ENCODE measurements at regions not wholly inside any gene's neighbourhood (a gene's known extent, or its start where the extent isn't known, plus 50 kb on each side); places are given as distances from the start of the nearest gene placed in this dataset.

- Mint-ChIP-seq H3K36me3 (ENCODE audit: low read depth) (no peaks in the 10 kb centered on the region), H3K4me1 (ENCODE audit: low read depth) (no peaks in the 10 kb centered on the region)
These were observed 357.4 kb upstream of the PRICKLE1 start for GRCh38 chr12:42946871-42947381.

GRCh38 chr12:42945927-42946326, 356.4 kb upstream of the PRICKLE1 start:
- H3K27me3 Mint-ChIP-seq, result no peaks in the 10 kb centered on the region
- H3K4me1 Mint-ChIP-seq (ENCODE audit: low read depth), result no peaks in the 10 kb centered on the region
- intact Hi-C loops (cut with micrococcal nuclease), result no loop called here
- peaks cover 55% of the 10 kb centered on the region for H3K9me3 Mint-ChIP-seq
- no peaks in the 10 kb centered on the region for H3K36me3 Mint-ChIP-seq (ENCODE audit: low read depth)
- H3K27ac Mint-ChIP-seq, result no peak overlapping the region
- no peak overlapping the region for H3K4me3 Mint-ChIP-seq

More at GRCh38 chr12:42946871-42947381, 357.4 kb upstream of the PRICKLE1 start:
- no peak overlapping the region for H3K27ac Mint-ChIP-seq
- intact Hi-C loops (cut with micrococcal nuclease), result no loop called here
- peaks cover 55% of the 10 kb centered on the region for H3K9me3 Mint-ChIP-seq
- H3K27me3 Mint-ChIP-seq, result no peaks in the 10 kb centered on the region
- no peak overlapping the region for H3K4me3 Mint-ChIP-seq

- intact Hi-C loops (cut with micrococcal nuclease), result no loop called here
- H3K36me3 Mint-ChIP-seq (ENCODE audit: low read depth), result no peaks in the 10 kb centered on the region
- no peak overlapping the region for H3K4me3 Mint-ChIP-seq
- H3K27me3 Mint-ChIP-seq, result no peaks in the 10 kb centered on the region
- H3K4me1 Mint-ChIP-seq (ENCODE audit: low read depth), result no peaks in the 10 kb centered on the region
- H3K27ac Mint-ChIP-seq, result no peak overlapping the region
- H3K9me3 Mint-ChIP-seq, result peaks cover 60% of the 10 kb centered on the region
These were observed 355.0 kb upstream of the PRICKLE1 start for GRCh38 chr12:42944516-42944915.

- H3K36me3 Mint-ChIP-seq (ENCODE audit: low read depth), result no peaks in the 10 kb centered on the region
- H3K4me3 Mint-ChIP-seq, result no peak overlapping the region
- no peaks in the 10 kb centered on the region for H3K27me3 Mint-ChIP-seq
- no peak overlapping the region for H3K27ac Mint-ChIP-seq
- peaks cover 54% of the 10 kb centered on the region for H3K9me3 Mint-ChIP-seq
- H3K4me1 Mint-ChIP-seq (ENCODE audit: low read depth), result no peaks in the 10 kb centered on the region
- intact Hi-C loops (cut with micrococcal nuclease), result no loop called here
These were observed 347.4 kb upstream of the PRICKLE1 start for GRCh38 chr12:42936991-42937390.

GRCh38 chr12:42936260-42936659, 346.7 kb upstream of the PRICKLE1 start:
- H3K4me1 Mint-ChIP-seq (ENCODE audit: low read depth), result no peaks in the 10 kb centered on the region
- H3K27ac Mint-ChIP-seq, result no peak overlapping the region
- no peaks in the 10 kb centered on the region for H3K36me3 Mint-ChIP-seq (ENCODE audit: low read depth)
- peaks cover 47% of the 10 kb centered on the region for H3K9me3 Mint-ChIP-seq
- H3K27me3 Mint-ChIP-seq, result no peaks in the 10 kb centered on the region
- intact Hi-C loops (cut with micrococcal nuclease), result no loop called here
- H3K4me3 Mint-ChIP-seq, result no peak overlapping the region

- peaks cover 42% of the 10 kb centered on the region for H3K9me3 Mint-ChIP-seq
- H3K36me3 Mint-ChIP-seq (ENCODE audit: low read depth), result no peaks in the 10 kb centered on the region
- H3K27me3 Mint-ChIP-seq, result no peaks in the 10 kb centered on the region
- intact Hi-C loops (cut with micrococcal nuclease), result no loop called here
- no peaks in the 10 kb centered on the region for H3K4me1 Mint-ChIP-seq (ENCODE audit: low read depth)
- no peak overlapping the region for H3K4me3 Mint-ChIP-seq
- no peak overlapping the region for H3K27ac Mint-ChIP-seq
These were observed 346.2 kb upstream of the PRICKLE1 start for GRCh38 chr12:42935756-42936155.

GRCh38 chr12:42935090-42935489, 345.5 kb upstream of the PRICKLE1 start:
- Mint-ChIP-seq H3K4me3 (no peak overlapping the region), H3K36me3 (ENCODE audit: low read depth) (no peaks in the 10 kb centered on the region), H3K4me1 (ENCODE audit: low read depth) (no peaks in the 10 kb centered on the region), H3K27me3 (no peaks in the 10 kb centered on the region), H3K27ac (no peak overlapping the region), H3K9me3 (peaks cover 35% of the 10 kb centered on the region)
- intact Hi-C loops (cut with micrococcal nuclease), result no loop called here

GRCh38 chr12:42933461-42934081, 344.0 kb upstream of the PRICKLE1 start:
- Mint-ChIP-seq H3K27me3 (no peaks in the 10 kb centered on the region), H3K9me3 (peaks cover 27% of the 10 kb centered on the region), H3K4me1 (ENCODE audit: low read depth) (no peaks in the 10 kb centered on the region), H3K27ac (no peak overlapping the region), H3K4me3 (no peak overlapping the region), H3K36me3 (ENCODE audit: low read depth) (no peaks in the 10 kb centered on the region)
- intact Hi-C loops (cut with micrococcal nuclease), result no loop called here

- intact Hi-C loops (cut with micrococcal nuclease), result no loop called here
- no peak overlapping the region for H3K27ac Mint-ChIP-seq
These were observed 343.4 kb upstream of the PRICKLE1 start for GRCh38 chr12:42932936-42933335.

GRCh38 chr12:42926232-42926631, 336.7 kb upstream of the PRICKLE1 start:
- Mint-ChIP-seq H3K9me3 (peaks cover 11% of the 10 kb centered on the region), H3K27ac (no peak overlapping the region), H3K4me1 (ENCODE audit: low read depth) (no peaks in the 10 kb centered on the region), H3K27me3 (no peaks in the 10 kb centered on the region), H3K4me3 (no peak overlapping the region), H3K36me3 (ENCODE audit: low read depth) (no peaks in the 10 kb centered on the region)
- intact Hi-C loops (cut with micrococcal nuclease), result no loop called here

More at GRCh38 chr12:42932936-42933335, 343.4 kb upstream of the PRICKLE1 start:
- H3K36me3 Mint-ChIP-seq (ENCODE audit: low read depth), result no peaks in the 10 kb centered on the region
- H3K4me3 Mint-ChIP-seq, result no peak overlapping the region
- peaks cover 27% of the 10 kb centered on the region for H3K9me3 Mint-ChIP-seq
- H3K27me3 Mint-ChIP-seq, result no peaks in the 10 kb centered on the region
- no peaks in the 10 kb centered on the region for H3K4me1 Mint-ChIP-seq (ENCODE audit: low read depth)

- H3K36me3 Mint-ChIP-seq (ENCODE audit: low read depth), result no peaks in the 10 kb centered on the region
- H3K27ac Mint-ChIP-seq, result no peak overlapping the region
- no peaks in the 10 kb centered on the region for H3K4me1 Mint-ChIP-seq (ENCODE audit: low read depth)
- no peaks in the 10 kb centered on the region for H3K27me3 Mint-ChIP-seq
- intact Hi-C loops (cut with micrococcal nuclease), result no loop called here
- no peak overlapping the region for H3K4me3 Mint-ChIP-seq
- H3K9me3 Mint-ChIP-seq, result peaks cover 11% of the 10 kb centered on the region
These were observed 334.9 kb upstream of the PRICKLE1 start for GRCh38 chr12:42924482-42924881.

GRCh38 chr12:42923583-42923982, 334.0 kb upstream of the PRICKLE1 start:
- Mint-ChIP-seq H3K4me1 (ENCODE audit: low read depth) (no peaks in the 10 kb centered on the region), H3K9me3 (peaks cover 11% of the 10 kb centered on the region), H3K36me3 (ENCODE audit: low read depth) (no peaks in the 10 kb centered on the region), H3K27me3 (no peaks in the 10 kb centered on the region), H3K4me3 (no peak overlapping the region), H3K27ac (no peak overlapping the region)
- intact Hi-C loops (cut with micrococcal nuclease), result no loop called here

GRCh38 chr12:42923156-42923555, 333.6 kb upstream of the PRICKLE1 start:
- H3K4me3 Mint-ChIP-seq, result no peak overlapping the region
- no peak overlapping the region for H3K27ac Mint-ChIP-seq
- peaks cover 11% of the 10 kb centered on the region for H3K9me3 Mint-ChIP-seq
- no peaks in the 10 kb centered on the region for H3K36me3 Mint-ChIP-seq (ENCODE audit: low read depth)
- intact Hi-C loops (cut with micrococcal nuclease), result no loop called here
- H3K27me3 Mint-ChIP-seq, result no peaks in the 10 kb centered on the region
- no peaks in the 10 kb centered on the region for H3K4me1 Mint-ChIP-seq (ENCODE audit: low read depth)

- no peaks in the 10 kb centered on the region for H3K27me3 Mint-ChIP-seq
- H3K4me3 Mint-ChIP-seq, result no peak overlapping the region
- no peaks in the 10 kb centered on the region for H3K36me3 Mint-ChIP-seq (ENCODE audit: low read depth)
- intact Hi-C loops (cut with micrococcal nuclease), result no loop called here
- peaks cover 11% of the 10 kb centered on the region for H3K9me3 Mint-ChIP-seq
- H3K4me1 Mint-ChIP-seq (ENCODE audit: low read depth), result no peaks in the 10 kb centered on the region
- H3K27ac Mint-ChIP-seq, result no peak overlapping the region
These were observed 332.9 kb upstream of the PRICKLE1 start for GRCh38 chr12:42922505-42922850.

Data from dendritic cell treated with granulocyte-macrophage colony-stimulating factor and Interleukin-4, amounts not matched to agents 40 ng/mL and 50 ng/mL, for 4 days (primary cell).